ENCODE measurements at regions not wholly inside any gene's neighbourhood (a gene's known extent, or its start where the extent isn't known, plus 50 kb on each side); places are given as distances from the start of the nearest gene placed in this dataset.

GRCh38 chr16:76190057-76190456 is 87.1 kb upstream of the CNTNAP4 start:
- no peak overlapping the region for H3K4me3 ChIP-seq (ENCODE audit: control insufficient read depth, low read depth, low read length)
- DNase-seq (ENCODE audit: low read depth), result no peak
- no peak for TF ChIP-seq CTCF (conservative IDR thresholded peaks at IDR 0.05; ENCODE audit: control insufficient read depth, insufficient read depth, low read depth, low read length)

- no peak overlapping the region for H3K4me3 ChIP-seq (ENCODE audit: control insufficient read depth, low read depth, low read length)
- TF ChIP-seq CTCF (conservative IDR thresholded peaks at IDR 0.05; ENCODE audit: control insufficient read depth, insufficient read depth, low read depth, low read length), result no peak
- no peak for DNase-seq (ENCODE audit: low read depth)
Observed at GRCh38 chr16:76190480-76190879, 86.7 kb upstream of the CNTNAP4 start.

- no peak overlapping the region for H3K4me3 ChIP-seq (ENCODE audit: control insufficient read depth, low read depth, low read length)
- DNase-seq (ENCODE audit: low read depth), result peak; percentile 77
Observed at GRCh38 chr16:76193906-76194615, 83.1 kb upstream of the CNTNAP4 start.

GRCh38 chr16:76194616-76195015 is 82.6 kb upstream of the CNTNAP4 start:
- no peak overlapping the region for H3K4me3 ChIP-seq (ENCODE audit: control insufficient read depth, low read depth, low read length)
- TF ChIP-seq CTCF (conservative IDR thresholded peaks at IDR 0.05; ENCODE audit: control insufficient read depth, insufficient read depth, low read depth, low read length), result no peak
- DNase-seq (ENCODE audit: low read depth), result peak; percentile 89

More at GRCh38 chr16:76193906-76194615, 83.1 kb upstream of the CNTNAP4 start:
- TF ChIP-seq CTCF (conservative IDR thresholded peaks at IDR 0.05; ENCODE audit: control insufficient read depth, insufficient read depth, low read depth, low read length), result no peak

- peak; percentile 3 for DNase-seq (ENCODE audit: low read depth)
- no peak for TF ChIP-seq CTCF (conservative IDR thresholded peaks at IDR 0.05; ENCODE audit: control insufficient read depth, insufficient read depth, low read depth, low read length)
- no peak overlapping the region for H3K4me3 ChIP-seq (ENCODE audit: control insufficient read depth, low read depth, low read length)
Observed at GRCh38 chr16:76195056-76195455, 82.1 kb upstream of the CNTNAP4 start.

- no peak for DNase-seq (ENCODE audit: low read depth)
- TF ChIP-seq CTCF (conservative IDR thresholded peaks at IDR 0.05; ENCODE audit: control insufficient read depth, insufficient read depth, low read depth, low read length), result no peak
- no peak overlapping the region for H3K4me3 ChIP-seq (ENCODE audit: control insufficient read depth, low read depth, low read length)
Observed at GRCh38 chr16:76195648-76196047, 81.6 kb upstream of the CNTNAP4 start.
